ENCODE measurements at regions not wholly inside any gene's neighbourhood (a gene's known extent, or its start where the extent isn't known, plus 50 kb on each side); places are given as distances from the start of the nearest gene placed in this dataset.

GRCh38 chr1:55353707-55354620, 138.8 kb upstream of the USP24 start:
- Histone ChIP-seq H3K4me3 (ENCODE audit: low read length) (no peak overlapping the region), H3K4me1 (ENCODE audit: control insufficient read depth, insufficient read depth, low read length) (peaks cover 2% of the 10 kb centered on the region), H3K27ac (ENCODE audit: low read depth, low read length) (no peak overlapping the region), H3K36me3 (ENCODE audit: control insufficient read depth, insufficient read depth, low read length) (no peaks in the 10 kb centered on the region), H3K27me3 (ENCODE audit: control insufficient read depth, insufficient read depth, low read length) (no peaks in the 10 kb centered on the region), H3K9ac (ENCODE audit: low read length) (no peak overlapping the region)

- H3K4me1 ChIP-seq (ENCODE audit: control insufficient read depth, insufficient read depth, low read length), result peaks cover 2% of the 10 kb centered on the region
- no peaks in the 10 kb centered on the region for H3K36me3 ChIP-seq (ENCODE audit: control insufficient read depth, insufficient read depth, low read length)
- no peak overlapping the region for H3K9ac ChIP-seq (ENCODE audit: low read length)
- H3K27me3 ChIP-seq (ENCODE audit: control insufficient read depth, insufficient read depth, low read length), result no peaks in the 10 kb centered on the region
- no peak overlapping the region for H3K27ac ChIP-seq (ENCODE audit: low read depth, low read length)
- H3K4me3 ChIP-seq (ENCODE audit: low read length), result no peak overlapping the region
Observed at GRCh38 chr1:55352811-55353180, 137.6 kb upstream of the USP24 start.

DNA sequence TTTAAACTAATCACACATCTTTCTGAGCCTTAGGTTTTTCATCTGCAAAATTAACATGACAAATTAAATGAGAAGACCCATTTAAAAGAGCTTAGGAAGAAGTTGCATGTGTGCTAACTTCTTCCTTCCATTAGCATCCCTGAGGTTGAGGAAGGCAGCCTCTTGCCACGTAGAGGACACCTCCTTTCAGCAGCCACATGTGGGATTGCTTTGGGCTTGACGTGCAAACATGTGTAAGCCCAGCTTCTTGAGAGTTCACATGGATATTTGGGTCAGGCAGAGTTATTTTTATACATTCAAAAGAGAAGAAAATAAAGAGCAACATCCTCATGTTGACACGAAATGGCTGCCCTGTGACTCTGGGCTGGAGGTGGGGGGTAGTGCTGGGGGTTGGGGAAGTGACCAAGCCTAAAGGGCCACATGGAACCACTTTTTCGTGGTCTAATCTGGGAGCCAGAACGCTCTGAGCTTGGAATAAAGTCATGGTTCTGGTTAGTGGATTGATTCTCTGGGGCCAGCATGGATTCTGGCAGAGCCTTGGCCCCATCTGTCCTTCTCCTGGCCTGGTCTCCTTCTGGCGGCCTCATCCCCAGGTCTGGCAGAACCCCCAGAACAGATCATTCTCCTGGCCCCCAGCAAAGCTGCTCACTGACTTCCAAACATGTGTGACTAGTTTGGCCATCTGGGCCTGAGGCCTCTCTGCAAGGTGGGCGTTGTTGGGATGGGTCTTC, 137.1 kb upstream of the USP24 start:
- no peak overlapping the region for H3K9ac ChIP-seq (ENCODE audit: low read length)
- H3K4me3 ChIP-seq (ENCODE audit: low read length), result no peak overlapping the region
- no peak overlapping the region for H3K27ac ChIP-seq (ENCODE audit: low read depth, low read length)
- H3K27me3 ChIP-seq (ENCODE audit: control insufficient read depth, insufficient read depth, low read length), result no peaks in the 10 kb centered on the region
- H3K36me3 ChIP-seq (ENCODE audit: control insufficient read depth, insufficient read depth, low read length), result no peaks in the 10 kb centered on the region
- H3K4me1 ChIP-seq (ENCODE audit: control insufficient read depth, insufficient read depth, low read length), result peaks cover 2% of the 10 kb centered on the region

DNA sequence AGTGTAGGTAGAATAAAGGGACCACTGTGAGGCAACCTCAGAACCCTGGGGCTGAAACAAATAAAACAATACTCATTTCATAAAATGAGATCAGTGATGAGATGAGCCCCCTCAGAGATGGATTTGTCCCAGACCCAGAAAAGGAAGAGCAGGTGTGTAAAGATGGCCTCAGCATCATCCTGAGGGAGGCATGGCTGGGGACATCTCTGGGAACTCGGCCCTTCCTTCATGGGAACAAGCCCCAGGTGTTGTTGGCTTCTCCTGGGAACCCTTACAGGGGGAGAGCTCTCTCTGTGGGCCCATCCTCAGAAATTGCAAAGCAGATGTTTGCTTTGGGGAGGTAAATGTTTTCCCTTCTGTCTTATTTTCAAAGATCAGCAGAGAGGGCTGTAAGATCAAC, 133.2 kb upstream of the USP24 start:
- H3K4me1 ChIP-seq (ENCODE audit: control insufficient read depth, insufficient read depth, low read length), result peaks cover 2% of the 10 kb centered on the region
- no peaks in the 10 kb centered on the region for H3K36me3 ChIP-seq (ENCODE audit: control insufficient read depth, insufficient read depth, low read length)
- no peak overlapping the region for H3K27ac ChIP-seq (ENCODE audit: low read depth, low read length)
- no peaks in the 10 kb centered on the region for H3K27me3 ChIP-seq (ENCODE audit: control insufficient read depth, insufficient read depth, low read length)
- H3K9ac ChIP-seq (ENCODE audit: low read length), result no peak overlapping the region
- H3K4me3 ChIP-seq (ENCODE audit: low read length), result no peak overlapping the region

DNA sequence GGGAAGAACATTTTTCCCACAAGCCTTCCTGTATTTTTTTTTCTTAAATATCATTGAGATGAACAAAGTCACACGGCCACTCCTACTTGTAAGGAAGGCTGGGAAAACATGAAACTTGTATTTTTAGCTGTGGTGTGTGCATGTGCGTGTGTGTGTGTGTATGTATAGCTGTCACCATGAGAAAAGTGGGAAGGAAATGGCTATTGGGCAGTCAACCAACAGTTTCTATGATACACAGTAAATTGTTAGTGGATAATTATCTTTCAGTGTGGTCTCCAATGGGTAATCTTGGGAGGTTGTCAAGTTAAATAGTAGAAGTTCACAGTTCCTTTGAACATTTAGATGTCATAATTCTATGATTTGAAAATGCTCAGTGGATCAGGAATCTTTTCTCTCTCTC, 132.7 kb upstream of the USP24 start:
- no peak overlapping the region for H3K9ac ChIP-seq (ENCODE audit: low read length)
- no peaks in the 10 kb centered on the region for H3K4me1 ChIP-seq (ENCODE audit: control insufficient read depth, insufficient read depth, low read length)
- no peaks in the 10 kb centered on the region for H3K27me3 ChIP-seq (ENCODE audit: control insufficient read depth, insufficient read depth, low read length)
- no peak overlapping the region for H3K4me3 ChIP-seq (ENCODE audit: low read length)
- H3K27ac ChIP-seq (ENCODE audit: low read depth, low read length), result no peak overlapping the region
- no peaks in the 10 kb centered on the region for H3K36me3 ChIP-seq (ENCODE audit: control insufficient read depth, insufficient read depth, low read length)

DNA sequence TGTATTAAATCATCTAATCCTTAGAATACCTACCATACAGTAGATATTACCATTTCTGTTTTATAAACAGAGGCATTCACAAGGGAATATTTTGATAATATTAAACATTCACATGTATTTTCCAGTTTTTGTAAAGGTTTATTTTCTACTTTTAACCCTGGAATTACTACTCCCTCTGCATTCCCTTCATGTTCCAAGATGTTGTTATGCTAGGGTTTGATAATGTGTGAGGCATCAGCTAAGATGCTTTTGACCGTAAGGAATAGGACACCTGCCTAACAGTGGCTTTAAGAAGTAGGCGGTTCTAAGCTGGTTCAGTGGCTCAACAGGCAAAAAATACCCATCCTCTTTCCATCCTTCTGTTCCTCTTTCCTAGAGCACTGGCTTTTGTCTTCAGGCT, 131.9 kb upstream of the USP24 start:
- H3K4me3 ChIP-seq (ENCODE audit: low read length), result no peak overlapping the region
- no peaks in the 10 kb centered on the region for H3K36me3 ChIP-seq (ENCODE audit: control insufficient read depth, insufficient read depth, low read length)
- no peaks in the 10 kb centered on the region for H3K4me1 ChIP-seq (ENCODE audit: control insufficient read depth, insufficient read depth, low read length)
- H3K9ac ChIP-seq (ENCODE audit: low read length), result no peak overlapping the region
- no peak overlapping the region for H3K27ac ChIP-seq (ENCODE audit: low read depth, low read length)
- no peaks in the 10 kb centered on the region for H3K27me3 ChIP-seq (ENCODE audit: control insufficient read depth, insufficient read depth, low read length)

GRCh38 chr1:55346586-55346985, 131.4 kb upstream of the USP24 start:
- no peak overlapping the region for H3K9ac ChIP-seq (ENCODE audit: low read length)
- no peaks in the 10 kb centered on the region for H3K27me3 ChIP-seq (ENCODE audit: control insufficient read depth, insufficient read depth, low read length)
- no peak overlapping the region for H3K27ac ChIP-seq (ENCODE audit: low read depth, low read length)
- no peak overlapping the region for H3K4me3 ChIP-seq (ENCODE audit: low read length)
- H3K4me1 ChIP-seq (ENCODE audit: control insufficient read depth, insufficient read depth, low read length), result no peaks in the 10 kb centered on the region
- no peaks in the 10 kb centered on the region for H3K36me3 ChIP-seq (ENCODE audit: control insufficient read depth, insufficient read depth, low read length)

DNA sequence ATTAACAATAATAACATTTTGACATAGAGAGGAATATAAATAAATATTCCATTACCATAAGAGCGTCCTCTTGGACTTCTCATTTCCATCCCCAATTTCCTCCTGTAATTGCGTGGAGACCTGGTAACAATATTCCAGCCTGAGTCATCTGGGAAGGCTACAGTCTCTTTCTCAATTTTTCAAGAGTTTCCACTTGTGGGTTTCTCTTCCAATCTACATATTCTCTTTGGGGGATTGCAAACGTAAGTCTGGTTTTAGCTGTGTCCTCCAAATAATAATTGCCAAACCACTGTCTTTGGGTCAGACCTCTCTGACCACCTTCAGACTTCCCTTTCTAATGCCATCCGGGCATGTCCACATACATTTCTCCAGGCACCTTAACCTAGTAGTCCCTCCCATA, 124.5 kb upstream of the USP24 start:
- no peak overlapping the region for H3K9ac ChIP-seq (ENCODE audit: low read length)
- H3K27ac ChIP-seq (ENCODE audit: low read depth, low read length), result no peak overlapping the region
- H3K36me3 ChIP-seq (ENCODE audit: control insufficient read depth, insufficient read depth, low read length), result no peaks in the 10 kb centered on the region
- H3K4me3 ChIP-seq (ENCODE audit: low read length), result no peak overlapping the region
- H3K27me3 ChIP-seq (ENCODE audit: control insufficient read depth, insufficient read depth, low read length), result no peaks in the 10 kb centered on the region
- no peaks in the 10 kb centered on the region for H3K4me1 ChIP-seq (ENCODE audit: control insufficient read depth, insufficient read depth, low read length)

DNA sequence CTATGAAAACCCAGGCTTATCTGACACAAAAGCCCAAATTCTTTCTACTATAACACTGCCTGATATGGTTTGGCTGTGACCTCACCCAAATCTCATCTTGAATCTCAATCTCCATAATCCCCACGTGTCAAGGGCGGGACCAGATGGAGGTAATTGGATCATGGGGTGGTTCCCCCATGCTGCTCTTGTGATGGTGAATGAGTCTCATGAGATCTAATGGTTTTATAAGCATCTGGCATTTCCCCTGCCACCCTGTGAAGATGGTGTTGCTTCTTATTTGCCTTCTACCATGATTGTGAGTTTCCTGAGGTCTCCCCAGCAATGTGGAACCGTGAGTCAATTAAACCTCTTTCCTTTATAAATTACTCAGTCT, 123.3 kb upstream of the USP24 start:
- no peak overlapping the region for H3K27ac ChIP-seq (ENCODE audit: low read depth, low read length)
- no peaks in the 10 kb centered on the region for H3K36me3 ChIP-seq (ENCODE audit: control insufficient read depth, insufficient read depth, low read length)
- no peaks in the 10 kb centered on the region for H3K4me1 ChIP-seq (ENCODE audit: control insufficient read depth, insufficient read depth, low read length)
- no peaks in the 10 kb centered on the region for H3K27me3 ChIP-seq (ENCODE audit: control insufficient read depth, insufficient read depth, low read length)
- H3K4me3 ChIP-seq (ENCODE audit: low read length), result no peak overlapping the region
- no peak overlapping the region for H3K9ac ChIP-seq (ENCODE audit: low read length)

- Histone ChIP-seq H3K36me3 (ENCODE audit: control insufficient read depth, insufficient read depth, low read length) (no peaks in the 10 kb centered on the region), H3K4me3 (ENCODE audit: low read length) (no peak overlapping the region), H3K4me1 (ENCODE audit: control insufficient read depth, insufficient read depth, low read length) (no peaks in the 10 kb centered on the region), H3K27ac (ENCODE audit: low read depth, low read length) (no peak overlapping the region), H3K27me3 (ENCODE audit: control insufficient read depth, insufficient read depth, low read length) (no peaks in the 10 kb centered on the region), H3K9ac (ENCODE audit: low read length) (no peak overlapping the region)
Observed at GRCh38 chr1:55337801-55338447, 122.8 kb upstream of the USP24 start.

GRCh38 chr1:55334797-55335196, 119.6 kb upstream of the USP24 start:
- Histone ChIP-seq H3K4me1 (ENCODE audit: control insufficient read depth, insufficient read depth, low read length) (no peaks in the 10 kb centered on the region), H3K9ac (ENCODE audit: low read length) (no peak overlapping the region), H3K4me3 (ENCODE audit: low read length) (no peak overlapping the region), H3K27ac (ENCODE audit: low read depth, low read length) (no peak overlapping the region), H3K27me3 (ENCODE audit: control insufficient read depth, insufficient read depth, low read length) (no peaks in the 10 kb centered on the region), H3K36me3 (ENCODE audit: control insufficient read depth, insufficient read depth, low read length) (no peaks in the 10 kb centered on the region)

GRCh38 chr1:55334160-55334559, 119.0 kb upstream of the USP24 start:
- Histone ChIP-seq H3K4me1 (ENCODE audit: control insufficient read depth, insufficient read depth, low read length) (no peaks in the 10 kb centered on the region), H3K27me3 (ENCODE audit: control insufficient read depth, insufficient read depth, low read length) (no peaks in the 10 kb centered on the region), H3K4me3 (ENCODE audit: low read length) (no peak overlapping the region), H3K27ac (ENCODE audit: low read depth, low read length) (no peak overlapping the region), H3K9ac (ENCODE audit: low read length) (no peak overlapping the region), H3K36me3 (ENCODE audit: control insufficient read depth, insufficient read depth, low read length) (no peaks in the 10 kb centered on the region)

All from rectal smooth muscle tissue (tissue), 1 donor.